SKM-1 treated with dmso at 0.1 percent for 144 hours (cell line): ENCODE measurements at regions not wholly inside any gene's neighbourhood (a gene's known extent, or its start where the extent isn't known, plus 50 kb on each side); places are given as distances from the start of the nearest gene placed in this dataset.

Experiments
- DNase-seq: peaks from one replicate; lab custom pipeline; 2025; ENCODE audit not compliant: unreplicated experiment; lab: John Stamatoyannopoulos, UW

- DNase-seq, result no peak
Measured at GRCh38 chr7:68321776-68322496, 1276.3 kb upstream of the AUTS2 start.

GRCh38 chr7:68324621-68325020 is 1273.7 kb upstream of the AUTS2 start:
- no peak for DNase-seq

GRCh38 chr7:68334216-68334615 is 1264.1 kb upstream of the AUTS2 start:
- DNase-seq, result no peak

- DNase-seq, result no peak
Measured at GRCh38 chr7:68334636-68335272, 1263.5 kb upstream of the AUTS2 start.

GRCh38 chr7:68336594-68336993 is 1261.7 kb upstream of the AUTS2 start:
- DNase-seq, result no peak

- no peak for DNase-seq
Measured at GRCh38 chr7:68348401-68348800, 1249.9 kb upstream of the AUTS2 start.

- no peak for DNase-seq
Measured at GRCh38 chr7:68362745-68363518, 1235.3 kb upstream of the AUTS2 start.

- DNase-seq, result no peak
Measured at GRCh38 chr7:68364886-68365625, 1233.2 kb upstream of the AUTS2 start.

- no peak for DNase-seq
Measured at GRCh38 chr7:68371985-68372384, 1226.3 kb upstream of the AUTS2 start.

- no peak for DNase-seq
Measured at GRCh38 chr7:68376131-68376661, 1222.1 kb upstream of the AUTS2 start.

- no peak for DNase-seq
Measured at GRCh38 chr7:68381731-68382130, 1216.5 kb upstream of the AUTS2 start.

- no peak for DNase-seq
Measured at GRCh38 chr7:68384581-68384980, 1213.7 kb upstream of the AUTS2 start.

GRCh38 chr7:68393051-68393450 is 1205.2 kb upstream of the AUTS2 start:
- no peak for DNase-seq

- no peak for DNase-seq
Measured at GRCh38 chr7:68394131-68394530, 1204.1 kb upstream of the AUTS2 start.

- no peak for DNase-seq
Measured at GRCh38 chr7:68399991-68400590, 1198.2 kb upstream of the AUTS2 start.

GRCh38 chr7:68400783-68401182 is 1197.5 kb upstream of the AUTS2 start:
- DNase-seq, result no peak

- DNase-seq, result no peak
Measured at GRCh38 chr7:68401313-68401712, 1197.0 kb upstream of the AUTS2 start.

- DNase-seq, result no peak
Measured at GRCh38 chr7:68406480-68406879, 1191.8 kb upstream of the AUTS2 start.

GRCh38 chr7:68407460-68407859 is 1190.8 kb upstream of the AUTS2 start:
- no peak for DNase-seq

GRCh38 chr7:68408873-68409272 is 1189.4 kb upstream of the AUTS2 start:
- no peak for DNase-seq

GRCh38 chr7:68409851-68410250 is 1188.4 kb upstream of the AUTS2 start:
- DNase-seq, result no peak
